Lower lobe of right lung (tissue), 2 donors: ENCODE measurements at regions not wholly inside any gene's neighbourhood (a gene's known extent, or its start where the extent isn't known, plus 50 kb on each side); places are given as distances from the start of the nearest gene placed in this dataset.
A peak's percentile ranks its signal among the peaks of the same experiment; 100 is the strongest.

Source experiments
- ATAC-seq, 2 donors: fragments of 200-7000 bp; cut with Tn5 transposase; one replicate each; pipeline ENCODE4 v1.9.1; 2020 to 2022; ENCODE audit warnings: mild to moderate bottlenecking in 2 of 2, moderate library complexity in 2 of 2
- DNase-seq: peaks from one replicate; pipeline ENCODE4 v3.0.0-alpha.2; 2020
- H3K27ac ChIP-seq: fragments of 200-600 bp; one replicate; pipeline ENCODE4 v1.8.0; 2022
- H3K27me3 ChIP-seq: fragments of 200-600 bp; one replicate; pipeline ENCODE4 v1.8.0; 2022; ENCODE audit warnings: low read depth
- H3K36me3 ChIP-seq: fragments of 200-600 bp; one replicate; pipeline ENCODE4 v1.8.0; 2022; ENCODE audit warnings: mild to moderate bottlenecking
- H3K4me1 ChIP-seq: fragments of 200-600 bp; one replicate; pipeline ENCODE4 v1.8.0; 2022
- H3K4me3 ChIP-seq: fragments of 200-600 bp; one replicate; pipeline ENCODE4 v1.8.0; 2022; ENCODE audit warnings: mild to moderate bottlenecking
- H3K9me3 ChIP-seq: fragments of 200-600 bp; one replicate; pipeline ENCODE4 v1.8.0; 2022
- CTCF ChIP-seq: fragments of 200-600 bp; IDR thresholded peaks from one replicate; pipeline ENCODE4 v1.8.0; 2022; ENCODE audit warnings: antibody characterized with exemption, mild to moderate bottlenecking
- intact Hi-C: fragments of 100-400 bp; cut with DNase I; formaldehyde crosslinking; loops from one replicate; pipeline ENCODE4 v1.11.0; 2022
- donor health status: DM: no; HTN: yes; CAD: no; lungs with severe emphysema.

- H3K36me3 ChIP-seq, result no peaks in the 10 kb centered on the region
Measured at GRCh38 chr5:121006217-121006616, 542.1 kb downstream of the PRR16 start.

GRCh38 chr5:121008041-121008440 is 543.9 kb downstream of the PRR16 start:
- DNase-seq (no peak), ATAC-seq (no peak)
- intact Hi-C loops, result no loop called here
- H3K4me1 ChIP-seq, result no peaks in the 10 kb centered on the region
- TF ChIP-seq CTCF, result no peak
- H3K27ac ChIP-seq, result no peak overlapping the region
- no peaks in the 10 kb centered on the region for H3K36me3 ChIP-seq
- H3K4me3 ChIP-seq, result no peak overlapping the region
- H3K9me3 ChIP-seq, result no peaks in the 10 kb centered on the region
- H3K27me3 ChIP-seq, result no peaks in the 10 kb centered on the region

More at GRCh38 chr5:121006217-121006616, 542.1 kb downstream of the PRR16 start:
- H3K4me3 ChIP-seq, result no peak overlapping the region
- ATAC-seq (no peak), DNase-seq (no peak)
- H3K27me3 ChIP-seq, result no peaks in the 10 kb centered on the region
- H3K4me1 ChIP-seq, result no peaks in the 10 kb centered on the region
- no peak for TF ChIP-seq CTCF
- no peak overlapping the region for H3K27ac ChIP-seq
- intact Hi-C loops, result no loop called here
- no peaks in the 10 kb centered on the region for H3K9me3 ChIP-seq

GRCh38 chr5:121009058-121009457 is 545.0 kb downstream of the PRR16 start:
- ATAC-seq, result peak; percentile 29 to 77
- no peak overlapping the region for H3K4me3 ChIP-seq
- no peak overlapping the region for H3K27ac ChIP-seq
- no peak for TF ChIP-seq CTCF
- no peak for DNase-seq
- no peaks in the 10 kb centered on the region for H3K36me3 ChIP-seq
- intact Hi-C loops, result no loop called here
- H3K4me1 ChIP-seq, result no peaks in the 10 kb centered on the region
- H3K27me3 ChIP-seq, result no peaks in the 10 kb centered on the region
- no peaks in the 10 kb centered on the region for H3K9me3 ChIP-seq

- DNase-seq (no peak), ATAC-seq (no peak)
- intact Hi-C loops, result no loop called here
Measured at GRCh38 chr5:121018004-121018403, 553.9 kb downstream of the PRR16 start.

GRCh38 chr5:121019106-121019505 is 555.0 kb downstream of the PRR16 start:
- H3K9me3 ChIP-seq, result no peaks in the 10 kb centered on the region
- ATAC-seq, result no peak
- no peak for TF ChIP-seq CTCF
- DNase-seq, result no peak
- H3K27me3 ChIP-seq, result no peaks in the 10 kb centered on the region
- H3K36me3 ChIP-seq, result no peaks in the 10 kb centered on the region
- intact Hi-C loops, result no loop called here
- H3K4me3 ChIP-seq, result no peak overlapping the region
- no peak overlapping the region for H3K27ac ChIP-seq
- no peaks in the 10 kb centered on the region for H3K4me1 ChIP-seq

More at GRCh38 chr5:121018004-121018403, 553.9 kb downstream of the PRR16 start:
- no peak for TF ChIP-seq CTCF
- Histone ChIP-seq H3K27ac (no peak overlapping the region), H3K4me3 (no peak overlapping the region), H3K36me3 (no peaks in the 10 kb centered on the region), H3K4me1 (no peaks in the 10 kb centered on the region), H3K27me3 (no peaks in the 10 kb centered on the region), H3K9me3 (no peaks in the 10 kb centered on the region)

GRCh38 chr5:121019734-121020133 is 555.6 kb downstream of the PRR16 start:
- no peak overlapping the region for H3K27ac ChIP-seq
- ATAC-seq (no peak), DNase-seq (no peak)
- TF ChIP-seq CTCF, result no peak
- H3K27me3 ChIP-seq, result no peaks in the 10 kb centered on the region
- H3K4me3 ChIP-seq, result no peak overlapping the region
- no peaks in the 10 kb centered on the region for H3K4me1 ChIP-seq
- no peaks in the 10 kb centered on the region for H3K9me3 ChIP-seq
- intact Hi-C loops, result no loop called here
- no peaks in the 10 kb centered on the region for H3K36me3 ChIP-seq
